T-cell (primary cell): ENCODE measurements at regions not wholly inside any gene's neighbourhood (a gene's known extent, or its start where the extent isn't known, plus 50 kb on each side); places are given as distances from the start of the nearest gene placed in this dataset.
A peak's percentile ranks its signal among the peaks of the same experiment; 100 is the strongest.

ENCODE experiments used
- ATAC-seq, 4 experiments: fragments of 200-7000 bp in 3 of 4; fragments of 150-1000 bp in 1 of 4; cut with Tn5 transposase; replicated peaks in 1 of 4; 1 replicate in 3 of 4; 2 replicates in 1 of 4; pipeline ENCODE4 v1.10.0; 2021; ENCODE audit warnings: moderate library complexity in 3 of 4, mild to moderate bottlenecking in 2 of 4, moderate number of reproducible peaks in 1 of 4
- CTCF ChIA-PET, 2 donors: fragments of 300-600 bp; sonication (Branson Sonifier 250); formaldehyde crosslinking; loops; one replicate each; lab custom pipeline; 2022; ENCODE audit warnings: antibody characterized with exemption in 2 of 2; lab: Charles Lee
- POLR2A ChIA-PET, 2 donors: fragments of 300-600 bp; sonication (Branson Sonifier 250); formaldehyde crosslinking; loops; one replicate each; lab custom pipeline; 2022; ENCODE audit warnings: antibody characterized with exemption in 2 of 2; lab: Charles Lee
- DNase-seq, 35 experiments: peaks; one replicate each; pipeline versions ENCODE4 v3.0.0 to v3.0.0-alpha.2; 2013 to 2023
- H3K27ac ChIP-seq: one replicate; pipeline ENCODE4 v1.5.1; 2013; ENCODE audit warnings: low read length
- H3K27me3 ChIP-seq, 2 experiments: replicated peaks in 1 of 2; 1 replicate in 1 of 2; 2 replicates in 1 of 2; pipeline versions ENCODE4 v1.6.1 to v1.7.0; 2013; ENCODE audit warnings: low read length in 1 of 2, mixed read lengths in 1 of 2; ENCODE audit not compliant: control insufficient read depth in 2 of 2, insufficient read depth in 2 of 2; ENCODE audit errors: extremely low read depth in 1 of 2
- H3K36me3 ChIP-seq, 2 donors: 1 replicate in 1 of 2; 2 replicates in 1 of 2; pipeline versions ENCODE4 v1.6.1 to v1.7.0; 2013; ENCODE audit warnings: low read length in 1 of 2; ENCODE audit not compliant: control insufficient read depth in 2 of 2, insufficient read depth in 1 of 2; ENCODE audit errors: extremely low read depth in 1 of 2
- H3K4me1 ChIP-seq, 2 experiments: 1 replicate in 1 of 2; 2 replicates in 1 of 2; pipeline versions ENCODE4 v1.6.1 to v1.7.0; 2013; ENCODE audit warnings: low read length in 2 of 2, mixed read lengths in 1 of 2; ENCODE audit not compliant: insufficient read depth in 2 of 2, control insufficient read depth in 1 of 2; ENCODE audit errors: extremely low read depth in 1 of 2
- H3K4me3 ChIP-seq, 2 donors: 1 replicate in 1 of 2; 2 replicates in 1 of 2; pipeline versions ENCODE4 v1.5.1 to v1.7.0; 2013; ENCODE audit warnings: mild to moderate bottlenecking in 2 of 2, low read length in 1 of 2, moderate library complexity in 1 of 2; ENCODE audit not compliant: control insufficient read depth in 1 of 2; ENCODE audit errors: extremely low read depth in 1 of 2
- H3K9me3 ChIP-seq: 2 replicates; pipeline ENCODE4 v1.7.0; 2013
- H3K27ac Mint-ChIP-seq, 2 donors: one replicate each; pipeline ENCODE4 v1.8.0; 2020 to 2021; ENCODE audit warnings: mild to moderate bottlenecking in 2 of 2, mixed read lengths in 2 of 2
- H3K27me3 Mint-ChIP-seq, 2 donors: one replicate each; pipeline ENCODE4 v1.8.0; 2021 to 2022; ENCODE audit warnings: mixed read lengths in 2 of 2
- H3K36me3 Mint-ChIP-seq: one replicate; pipeline ENCODE4 v1.8.0; 2021; ENCODE audit warnings: mixed read lengths
- H3K4me1 Mint-ChIP-seq, 3 donors: one replicate each; pipeline ENCODE4 v1.8.0; 2020 to 2022; ENCODE audit warnings: mixed read lengths in 3 of 3, mild to moderate bottlenecking in 1 of 3
- H3K4me3 Mint-ChIP-seq, 3 donors: one replicate each; pipeline ENCODE4 v1.8.0; 2020 to 2022; ENCODE audit warnings: mild to moderate bottlenecking in 3 of 3, mixed read lengths in 3 of 3, moderate library complexity in 3 of 3
- H3K9me3 Mint-ChIP-seq, 3 donors: one replicate each; pipeline ENCODE4 v1.8.0; 2020 to 2022; ENCODE audit warnings: mixed read lengths in 3 of 3
- WGBS: methylation state at CpG from one replicate; pipeline ENCODE4 v1.1.5; 2013; ENCODE audit warnings: missing lambda C conversion rate; ENCODE audit not compliant: insufficient coverage; 5-methylcytosine and 5-hydroxymethylcytosine counted together

DNA sequence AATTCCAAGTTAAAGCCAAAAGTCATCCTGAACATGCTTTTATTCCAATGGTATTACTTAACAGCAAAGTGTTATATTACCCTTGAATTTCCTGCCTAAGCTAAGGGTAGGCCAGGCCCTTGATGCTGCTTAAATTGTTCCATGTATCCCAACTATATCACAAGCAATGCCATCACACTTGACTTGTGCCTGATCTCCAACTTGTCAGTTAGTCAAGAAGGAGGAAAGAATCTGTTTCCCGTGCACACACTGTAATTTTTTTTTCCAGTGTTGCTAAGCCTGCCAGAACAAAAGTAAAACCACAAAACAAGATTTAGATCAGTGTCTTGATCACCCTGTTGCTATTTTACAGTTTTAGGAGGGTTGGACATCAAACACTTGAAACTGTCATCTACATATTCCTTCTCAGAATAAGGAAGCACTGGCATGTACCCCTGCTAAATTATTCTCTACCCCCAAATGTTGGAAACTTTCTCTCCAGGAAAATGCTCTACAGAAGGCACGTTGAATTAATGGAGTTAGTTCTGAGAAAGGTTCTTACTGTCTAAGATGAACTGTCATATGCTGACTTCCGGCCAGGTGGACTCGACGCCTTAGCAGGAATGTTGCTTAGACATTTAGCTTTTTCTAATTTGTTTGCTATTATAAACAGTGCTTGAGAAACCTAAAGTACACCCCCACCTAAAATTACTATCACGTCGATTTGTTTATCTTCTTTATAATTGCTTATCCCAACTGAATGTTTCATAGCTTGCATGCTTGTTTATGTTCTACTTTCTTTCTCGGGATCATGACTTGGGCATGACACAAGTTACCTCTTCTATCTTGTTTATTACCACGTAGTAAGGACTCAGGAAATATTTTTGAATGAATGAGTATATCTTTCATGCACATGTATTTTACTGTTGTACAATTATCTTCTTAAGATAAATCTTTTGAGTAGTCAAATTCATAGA lies 105.5 kb upstream of the ZNF438 start:
- H3K4me3 Mint-ChIP-seq = peak overlapping the region in 2 of 3 donors; percentile 18 to 71
- no peaks in the 10 kb centered on the region for H3K27me3 Mint-ChIP-seq
- Histone ChIP-seq H3K36me3 (no peaks in the 10 kb centered on the region), H3K27ac (peak overlapping the region; percentile 48), H3K27me3 (no peaks in the 10 kb centered on the region), H3K4me3 (no peak overlapping the region), H3K4me1 (peaks cover 27 to 31% of the 10 kb centered on the region in 2 experiments), H3K9me3 (no peaks in the 10 kb centered on the region)
- POLR2A ChIA-PET = no interaction called here
- no peaks in the 10 kb centered on the region for H3K36me3 Mint-ChIP-seq
- ATAC-seq (peak; percentile 34 to 68 (median 52)), DNase-seq (peak in 2 of 35 experiments; percentile 11 to 29)
- CTCF ChIA-PET = no interaction called here
- H3K4me1 Mint-ChIP-seq = peaks cover 43 to 46% (median 44%) of the 10 kb centered on the region in 3 donors
- H3K9me3 Mint-ChIP-seq = no peaks in the 10 kb centered on the region
- peak overlapping the region; percentile 20 to 81 for H3K27ac Mint-ChIP-seq
- 30% methylated on average over 2 of the region's 9 CpGs for WGBS

GRCh38 chr10:31138026-31138553 lies 106.4 kb upstream of the ZNF438 start:
- H3K36me3 Mint-ChIP-seq = no peaks in the 10 kb centered on the region
- WGBS = no CpG with 5 or more reads among the region's 3 CpGs
- no peaks in the 10 kb centered on the region for H3K27me3 Mint-ChIP-seq
- no peaks in the 10 kb centered on the region for H3K27me3 ChIP-seq
- no peaks in the 10 kb centered on the region for H3K9me3 ChIP-seq
- no peak for ATAC-seq
- H3K9me3 Mint-ChIP-seq = no peaks in the 10 kb centered on the region
- peak overlapping the region; percentile 65 to 71 for H3K27ac Mint-ChIP-seq
- ChIA-PET POLR2A (no interaction called here), CTCF (no interaction called here)
- H3K4me3 ChIP-seq = no peak overlapping the region
- no peak overlapping the region for H3K4me3 Mint-ChIP-seq
- DNase-seq = no peak
- no peaks in the 10 kb centered on the region for H3K36me3 ChIP-seq
- peaks cover 38 to 41% (median 40%) of the 10 kb centered on the region in 3 donors for H3K4me1 Mint-ChIP-seq
- H3K4me1 ChIP-seq = peaks cover 27 to 31% of the 10 kb centered on the region in 2 experiments
- peak overlapping the region; percentile 48 for H3K27ac ChIP-seq

GRCh38 chr10:31139497-31139896 lies 107.8 kb upstream of the ZNF438 start:
- Mint-ChIP-seq H3K27ac (no peak overlapping the region), H3K4me3 (no peak overlapping the region), H3K27me3 (no peaks in the 10 kb centered on the region), H3K4me1 (peaks cover 31 to 34% (median 33%) of the 10 kb centered on the region in 3 donors), H3K36me3 (no peaks in the 10 kb centered on the region), H3K9me3 (no peaks in the 10 kb centered on the region)
- WGBS = 93% methylated on average over 3 of the region's 6 CpGs
- Histone ChIP-seq H3K27me3 (no peaks in the 10 kb centered on the region), H3K4me3 (no peak overlapping the region), H3K9me3 (no peaks in the 10 kb centered on the region), H3K36me3 (no peaks in the 10 kb centered on the region), H3K4me1 (peaks cover 13 to 23% of the 10 kb centered on the region in 2 experiments), H3K27ac (no peak overlapping the region)
- CTCF ChIA-PET = no interaction called here
- ATAC-seq = no peak
- POLR2A ChIA-PET = no interaction called here
- DNase-seq = no peak

DNA sequence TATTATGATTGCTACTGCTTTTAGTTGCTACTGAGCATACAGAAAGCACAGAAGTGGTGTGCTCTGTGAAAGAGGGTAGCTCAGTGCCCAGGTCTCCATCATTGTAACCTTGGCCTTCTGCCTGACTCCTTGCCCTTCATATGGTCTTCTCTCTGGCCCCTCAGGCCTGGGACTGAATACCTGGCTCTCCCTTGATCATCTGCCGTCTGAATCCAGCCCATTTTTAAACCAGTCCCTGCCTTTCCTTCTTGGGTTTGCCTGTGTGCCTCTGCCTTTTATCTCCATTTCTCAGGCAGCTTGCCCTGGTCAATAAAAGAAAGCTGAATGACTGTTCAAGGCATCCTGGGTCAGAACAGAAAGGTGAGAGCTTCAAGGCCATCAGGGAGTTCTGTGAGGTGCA lies 109.1 kb upstream of the ZNF438 start:
- Histone ChIP-seq H3K4me3 (no peak overlapping the region), H3K27me3 (peaks cover 0 to 3% of the 10 kb centered on the region in 2 experiments), H3K27ac (no peak overlapping the region), H3K9me3 (no peaks in the 10 kb centered on the region), H3K36me3 (no peaks in the 10 kb centered on the region), H3K4me1 (peaks cover 7 to 15% of the 10 kb centered on the region in 2 experiments)
- no peak for ATAC-seq
- Mint-ChIP-seq H3K36me3 (no peaks in the 10 kb centered on the region), H3K27ac (no peak overlapping the region), H3K9me3 (no peaks in the 10 kb centered on the region), H3K27me3 (no peaks in the 10 kb centered on the region), H3K4me1 (peaks cover 20 to 22% (median 21%) of the 10 kb centered on the region in 3 donors), H3K4me3 (no peak overlapping the region)
- no peak for DNase-seq
- WGBS = 100% methylated on average over 1 of the region's 1 CpG
- ChIA-PET POLR2A (no interaction called here), CTCF (no interaction called here)

GRCh38 chr10:31142026-31142425 lies 110.4 kb upstream of the ZNF438 start:
- peaks cover 0 to 12% of the 10 kb centered on the region in 2 experiments for H3K27me3 ChIP-seq
- H3K27ac Mint-ChIP-seq = no peak overlapping the region
- no peak overlapping the region for H3K27ac ChIP-seq
- H3K4me3 ChIP-seq = no peak overlapping the region
- 83% methylated on average over 2 of the region's 5 CpGs for WGBS
- peaks cover 6 to 9% of the 10 kb centered on the region in 2 experiments for H3K4me1 ChIP-seq
- H3K36me3 ChIP-seq = no peaks in the 10 kb centered on the region
- peaks cover 14 to 19% (median 18%) of the 10 kb centered on the region in 3 donors for H3K4me1 Mint-ChIP-seq
- H3K27me3 Mint-ChIP-seq = peaks cover 0 to 4% of the 10 kb centered on the region in 2 donors
- no peak overlapping the region for H3K4me3 Mint-ChIP-seq
- ChIA-PET POLR2A (interaction anchor here in 1 of 2 donors (0.6 kb wide), 1 partner anchor 261 kb away, joined by 3 read pairs; no protein-coding TSS in a partner anchor), CTCF (interaction anchor here in 1 of 2 donors (0.6 kb wide), 1 partner anchor 1122 kb away, joined by 6 read pairs; no protein-coding TSS in a partner anchor)
- H3K9me3 ChIP-seq = no peaks in the 10 kb centered on the region
- ATAC-seq = no peak
- H3K36me3 Mint-ChIP-seq = no peaks in the 10 kb centered on the region
- no peaks in the 10 kb centered on the region for H3K9me3 Mint-ChIP-seq
- no peak for DNase-seq

GRCh38 chr10:31143331-31143935 lies 111.8 kb upstream of the ZNF438 start:
- DNase-seq (no peak), ATAC-seq (no peak)
- Mint-ChIP-seq H3K27me3 (peaks cover 0 to 6% of the 10 kb centered on the region in 2 donors), H3K4me1 (peaks cover 8 to 18% (median 11%) of the 10 kb centered on the region in 3 donors), H3K27ac (no peak overlapping the region), H3K4me3 (no peak overlapping the region), H3K9me3 (no peaks in the 10 kb centered on the region), H3K36me3 (no peaks in the 10 kb centered on the region)
- H3K9me3 ChIP-seq = no peaks in the 10 kb centered on the region
- H3K36me3 ChIP-seq = no peaks in the 10 kb centered on the region
- peaks cover 0 to 12% of the 10 kb centered on the region in 2 experiments for H3K27me3 ChIP-seq
- H3K4me3 ChIP-seq = no peak overlapping the region
- no peak overlapping the region for H3K27ac ChIP-seq
- ChIA-PET CTCF (interaction anchor here in 1 of 2 donors (0.6 kb wide), 1 partner anchor 684 kb away, joined by 3 read pairs; no protein-coding TSS in a partner anchor), POLR2A (interaction anchor here in 1 of 2 donors (0.7 kb wide), 1 partner anchor 183 kb away, joined by 3 read pairs; no protein-coding TSS in a partner anchor)
- H3K4me1 ChIP-seq = peaks cover 3 to 9% of the 10 kb centered on the region in 2 experiments
- 79% methylated on average over 3 of the region's 5 CpGs for WGBS
